ENCODE measurements at regions not wholly inside any gene's neighbourhood (a gene's known extent, or its start where the extent isn't known, plus 50 kb on each side); places are given as distances from the start of the nearest gene placed in this dataset.

- TF ChIP-seq CTCF (IDR thresholded peaks at IDR 0.05) (no peak), EP300 (IDR thresholded peaks at IDR 0.05; ENCODE audit: low read depth) (no peak), POLR2A (IDR thresholded peaks at IDR 0.05) (no peak)
Observed at GRCh38 chrY:8125907-8126571, 1211.2 kb upstream of the TSPY4 start.

Data from transverse colon (tissue), 3 donors.